SK-N-MC (cell line): ENCODE measurements at regions not wholly inside any gene's neighbourhood (a gene's known extent, or its start where the extent isn't known, plus 50 kb on each side); places are given as distances from the start of the nearest gene placed in this dataset.

Source experiments
- DNase-seq: peaks from one replicate; pipeline ENCODE4 v3.0.0-alpha.2; 2011; ENCODE audit warnings: low read depth, low spot score
- H3K27ac ChIP-seq: fragments of 200-600 bp; sonication (generic); 2 replicates; pipeline ENCODE4 v1.5.1; 2016; ENCODE audit warnings: mixed run types
- H3K36me3 ChIP-seq: fragments of 200-600 bp; sonication (generic); 2 replicates; pipeline ENCODE4 v1.6.1; 2017; ENCODE audit warnings: antibody characterized with exemption, low read length, mixed read lengths; ENCODE audit not compliant: insufficient read depth
- H3K4me3 ChIP-seq: fragments of 200-600 bp; sonication (generic); 2 replicates; pipeline ENCODE4 v1.5.1; 2016
- H3K9ac ChIP-seq: fragments of 200-600 bp; sonication (generic); 2 replicates; pipeline ENCODE4 v1.8.0; 2017; ENCODE audit warnings: mixed run types, mixed read lengths; ENCODE audit not compliant: insufficient read length
- H3K9me3 ChIP-seq: fragments of 200-600 bp; sonication (generic); 2 replicates; pipeline ENCODE4 v1.6.1; 2017; ENCODE audit warnings: low read depth, mild to moderate bottlenecking, antibody characterized with exemption, low read length, moderate library complexity, mixed read lengths
- EZH2 ChIP-seq: fragments of 200-600 bp; sonication (generic); IDR thresholded peaks from one replicate; pipeline ENCODE4 v1.6.1; 2017; ENCODE audit warnings: antibody characterized with exemption
- FOXP2 ChIP-seq: optimal IDR thresholded peaks from 2 replicates; pipeline ENCODE3; 2011; ENCODE audit warnings: mild to moderate bottlenecking, moderate library complexity; ENCODE audit not compliant: insufficient read depth; ENCODE audit errors: extremely low read length, control extremely low read depth
- POLR2AphosphoS5 ChIP-seq: IDR thresholded peaks from 2 replicates; pipeline ENCODE4 v1.6.1; 2012; ENCODE audit warnings: mild to moderate bottlenecking, low read depth, low read length, borderline replicate concordance

- Histone ChIP-seq H3K4me3 (no peak overlapping the region), H3K9me3 (no peaks in the 10 kb centered on the region), H3K9ac (no peak overlapping the region), H3K27ac (no peak overlapping the region), H3K36me3 (no peaks in the 10 kb centered on the region)
- TF ChIP-seq EZH2 (no peak), FOXP2 (no peak), POLR2AphosphoS5 (no peak)
- no peak for DNase-seq
Observed at GRCh38 chr12:77710209-77710608, 120.5 kb upstream of the NAV3 start.

GRCh38 chr12:77697126-77697525 lies 133.6 kb upstream of the NAV3 start:
- Histone ChIP-seq H3K9ac (no peak overlapping the region), H3K4me3 (no peak overlapping the region), H3K36me3 (no peaks in the 10 kb centered on the region), H3K9me3 (no peaks in the 10 kb centered on the region), H3K27ac (no peak overlapping the region)
- DNase-seq, result no peak
- TF ChIP-seq POLR2AphosphoS5 (no peak), FOXP2 (no peak), EZH2 (no peak)

GRCh38 chr12:77696183-77696582 lies 134.5 kb upstream of the NAV3 start:
- Histone ChIP-seq H3K9me3 (no peaks in the 10 kb centered on the region), H3K9ac (no peak overlapping the region)

GRCh38 chr12:77689510-77690086 lies 141.1 kb upstream of the NAV3 start:
- TF ChIP-seq EZH2 (no peak), FOXP2 (no peak), POLR2AphosphoS5 (no peak)
- Histone ChIP-seq H3K4me3 (no peak overlapping the region), H3K9ac (no peak overlapping the region), H3K27ac (no peak overlapping the region), H3K36me3 (no peaks in the 10 kb centered on the region), H3K9me3 (no peaks in the 10 kb centered on the region)
- DNase-seq, result no peak

More at GRCh38 chr12:77696183-77696582, 134.5 kb upstream of the NAV3 start:
- Histone ChIP-seq H3K4me3 (no peak overlapping the region), H3K27ac (no peak overlapping the region), H3K36me3 (no peaks in the 10 kb centered on the region)
- TF ChIP-seq POLR2AphosphoS5 (no peak), EZH2 (no peak), FOXP2 (no peak)
- no peak for DNase-seq

- no peak overlapping the region for H3K27ac ChIP-seq
- no peak for DNase-seq
- peak overlapping the region; percentile 12; the same call in 1 of the 2 replicates for H3K4me3 ChIP-seq
- TF ChIP-seq EZH2, result no peak
- no peak for TF ChIP-seq FOXP2
- no peak for TF ChIP-seq POLR2AphosphoS5
- no peaks in the 10 kb centered on the region for H3K9me3 ChIP-seq
- no peak overlapping the region for H3K9ac ChIP-seq
- no peaks in the 10 kb centered on the region for H3K36me3 ChIP-seq
Observed at GRCh38 chr12:77687321-77687720, 143.4 kb upstream of the NAV3 start.

- Histone ChIP-seq H3K4me3 (peak overlapping the region; percentile 12; the same call in 1 of the 2 replicates), H3K27ac (no peak overlapping the region), H3K9ac (no peak overlapping the region), H3K9me3 (no peaks in the 10 kb centered on the region), H3K36me3 (no peaks in the 10 kb centered on the region)
- TF ChIP-seq POLR2AphosphoS5 (no peak), FOXP2 (no peak), EZH2 (no peak)
- DNase-seq, result peak; percentile 35
Observed at GRCh38 chr12:77686760-77687159, 143.9 kb upstream of the NAV3 start.

GRCh38 chr12:77685901-77686300 lies 144.8 kb upstream of the NAV3 start:
- no peaks in the 10 kb centered on the region for H3K9me3 ChIP-seq
- DNase-seq, result peak; percentile 28
- H3K4me3 ChIP-seq, result peak overlapping the region; percentile 38; the same call in 1 of the 2 replicates
- TF ChIP-seq EZH2, result no peak
- TF ChIP-seq FOXP2, result no peak
- no peak for TF ChIP-seq POLR2AphosphoS5
- no peak overlapping the region for H3K9ac ChIP-seq
- H3K27ac ChIP-seq, result peak overlapping the region; percentile 54; the same call in 1 of the 2 replicates
- no peaks in the 10 kb centered on the region for H3K36me3 ChIP-seq

- TF ChIP-seq EZH2 (no peak), POLR2AphosphoS5 (peak; percentile 10; the same call in 1 of the 2 replicates)
- H3K27ac ChIP-seq, result peak overlapping the region; percentile 54; the same call in 1 of the 2 replicates
- DNase-seq, result peak; percentile 93
- no peak overlapping the region for H3K9ac ChIP-seq
- peak overlapping the region; percentile 38 for H3K4me3 ChIP-seq
- no peaks in the 10 kb centered on the region for H3K9me3 ChIP-seq
- no peaks in the 10 kb centered on the region for H3K36me3 ChIP-seq
Observed at GRCh38 chr12:77685112-77685511, 145.6 kb upstream of the NAV3 start.

- Histone ChIP-seq H3K9ac (no peak overlapping the region), H3K36me3 (no peaks in the 10 kb centered on the region), H3K9me3 (no peaks in the 10 kb centered on the region), H3K4me3 (no peak overlapping the region), H3K27ac (no peak overlapping the region)
- DNase-seq, result no peak
- TF ChIP-seq EZH2 (no peak), FOXP2 (no peak), POLR2AphosphoS5 (no peak)
Observed at GRCh38 chr12:77682488-77682887, 148.2 kb upstream of the NAV3 start.
